Activated CD8-positive, alpha-beta memory T cell treated with anti-CD3 and anti-CD28 coated beads for 24 hours (primary cell): ENCODE measurements at regions not wholly inside any gene's neighbourhood (a gene's known extent, or its start where the extent isn't known, plus 50 kb on each side); places are given as distances from the start of the nearest gene placed in this dataset.
"Not testable (repeated sequence)": the region's sequence is repeated elsewhere in the genome, so short reads cannot be mapped to it uniquely, and the experiment has no call there.

Experiments
- DNase-seq: peaks from one replicate; pipeline ENCODE4 v3.0.0-alpha.2; 2020

- DNase-seq: no peak
Observed at GRCh38 chr13:73833325-73834070, 300.7 kb downstream of the KLF12 start.

DNA sequence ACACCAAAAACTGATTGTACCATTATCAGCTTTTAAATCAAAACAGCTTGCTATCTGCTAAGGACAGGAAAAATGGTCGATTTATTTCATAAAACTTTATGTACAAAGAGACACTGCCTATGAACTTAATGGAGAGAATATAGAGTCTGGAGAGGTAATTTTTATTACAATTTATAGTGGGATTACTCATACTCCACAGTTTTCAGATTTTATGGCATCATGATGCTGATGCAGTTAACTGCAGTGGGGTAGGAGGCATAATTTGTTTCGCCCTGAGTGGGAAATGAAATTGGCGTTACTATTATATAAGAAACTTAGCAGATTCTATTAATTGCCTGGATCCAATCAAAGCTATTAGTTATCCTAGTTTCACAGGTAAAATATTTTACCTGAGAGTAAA, 301.4 kb downstream of the KLF12 start:
- DNase-seq: no peak

DNA sequence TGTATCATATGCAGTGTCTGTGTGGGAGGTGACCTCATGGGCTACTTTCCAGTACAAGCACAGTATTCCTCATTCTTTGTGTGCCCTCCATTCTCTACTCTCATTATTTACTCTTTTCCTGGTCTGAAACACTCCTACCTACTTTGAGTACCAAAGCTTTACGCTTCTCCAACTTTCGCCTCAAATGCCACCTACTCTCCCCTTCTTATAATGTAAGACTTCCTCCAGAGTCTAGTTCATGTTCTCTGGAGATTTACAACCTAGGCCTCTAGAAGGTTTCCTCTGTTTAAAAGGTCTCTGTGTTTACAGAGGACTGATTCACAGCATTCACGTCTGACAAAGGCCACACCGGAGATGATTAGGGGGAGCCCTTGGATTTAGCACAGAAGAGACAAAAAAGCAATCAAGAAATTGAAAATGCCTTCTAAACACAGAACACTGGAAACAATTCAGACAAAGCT, 302.0 kb downstream of the KLF12 start:
- DNase-seq: no peak

GRCh38 chr13:73829416-73829815, 304.8 kb downstream of the KLF12 start:
- DNase-seq: no peak

DNA sequence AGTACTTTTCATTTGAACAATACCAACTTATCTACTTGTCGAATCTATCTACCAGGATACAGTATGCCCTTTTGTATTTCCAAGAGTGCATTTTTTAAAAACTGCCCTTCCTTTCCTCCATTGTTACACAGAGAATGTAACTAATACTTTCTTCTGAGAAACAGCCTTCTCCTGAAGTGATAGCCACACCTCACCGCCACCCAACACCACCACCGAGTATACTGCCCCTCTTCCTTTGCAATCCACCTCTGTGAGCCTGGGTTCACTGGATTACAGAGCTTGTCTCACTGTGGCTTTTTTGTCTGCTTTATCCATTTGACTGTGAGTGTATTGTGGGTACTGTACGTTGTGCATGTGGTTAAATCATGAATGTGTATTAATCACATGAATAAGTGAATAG, 305.4 kb downstream of the KLF12 start:
- DNase-seq: no peak

- DNase-seq: no peak
Observed at GRCh38 chr13:73827434-73827833, 306.8 kb downstream of the KLF12 start.

DNA sequence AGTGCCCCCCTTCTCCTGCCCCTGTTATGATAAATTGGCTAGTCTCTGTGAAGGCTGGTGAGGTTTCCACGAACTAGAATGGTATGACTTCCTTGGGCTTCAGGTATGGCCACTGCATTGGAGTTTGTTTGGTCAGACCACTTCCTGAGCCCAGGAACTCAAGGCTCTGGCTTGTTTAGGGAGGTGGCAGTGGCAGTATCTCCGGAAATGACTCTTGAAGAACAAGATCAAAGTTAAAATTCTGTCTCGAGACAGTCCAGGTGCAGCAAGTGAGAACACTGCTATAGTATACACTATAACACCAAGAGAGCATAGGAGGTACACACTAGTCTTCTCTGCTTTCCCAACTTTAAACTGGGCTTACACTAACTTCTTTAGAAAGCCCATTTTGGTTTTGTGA, 309.1 kb downstream of the KLF12 start:
- no peak for DNase-seq

DNA sequence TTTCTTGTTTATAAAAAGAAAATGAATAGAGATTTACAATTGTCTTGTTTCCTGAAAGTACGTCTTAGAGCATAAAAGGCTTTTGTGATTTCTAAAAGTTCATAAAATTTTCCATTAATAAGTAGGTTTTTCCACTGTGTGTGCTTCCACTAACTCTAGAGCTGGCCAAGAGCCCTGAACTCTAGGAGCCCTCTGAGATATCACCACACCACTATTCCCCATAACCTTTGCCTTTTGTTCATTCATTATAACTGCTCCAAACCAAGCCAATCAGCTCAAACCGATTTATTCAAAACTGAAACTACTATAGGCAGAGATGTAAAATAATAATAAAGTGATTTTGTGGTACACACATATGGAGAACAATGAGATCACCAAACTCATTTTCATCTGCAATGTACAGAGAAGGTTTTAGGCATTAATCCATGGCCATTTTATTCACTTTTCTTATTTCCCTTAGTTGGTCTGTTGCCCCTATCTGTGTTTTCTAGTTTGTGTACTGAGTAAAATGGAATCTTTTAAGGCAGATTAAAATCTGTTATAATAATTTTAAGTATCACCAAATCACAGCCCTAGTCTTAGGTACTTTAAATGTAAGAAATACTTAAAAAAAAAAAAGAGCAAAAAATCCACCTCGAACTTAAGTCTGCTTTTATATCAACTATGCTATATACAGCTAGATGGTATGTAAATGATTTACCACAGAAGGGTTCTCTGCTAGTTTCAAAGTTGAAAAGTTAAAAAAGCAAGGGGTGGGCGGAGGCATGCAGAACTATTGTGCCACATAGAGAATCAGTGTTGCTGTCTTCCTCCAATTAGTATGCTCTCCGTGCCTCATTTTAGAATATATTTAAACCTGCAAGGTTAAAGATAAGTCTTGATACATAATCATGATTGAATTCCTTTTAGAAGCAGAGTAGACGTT, 311.3 kb downstream of the KLF12 start:
- no peak for DNase-seq

- DNase-seq: no peak
Observed at GRCh38 chr13:73820688-73821087, 313.5 kb downstream of the KLF12 start.

DNA sequence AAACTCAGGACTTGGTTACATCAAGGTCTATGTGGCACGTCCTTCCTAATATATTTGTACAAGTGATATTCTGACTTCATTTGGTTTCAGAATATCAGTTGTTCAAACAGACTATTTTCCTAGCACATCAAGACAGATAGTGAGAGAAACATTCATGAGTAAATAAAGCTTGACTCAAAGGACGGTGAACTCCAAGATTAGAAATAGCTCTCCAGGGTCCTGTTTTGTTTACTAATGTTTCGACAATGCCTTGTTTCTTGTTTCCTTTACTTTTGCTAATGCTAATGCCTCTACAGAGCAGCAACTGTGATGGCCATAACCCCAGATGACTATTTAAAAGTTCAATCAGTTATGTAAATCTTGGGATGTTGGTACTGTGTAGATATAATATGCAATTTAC, 313.9 kb downstream of the KLF12 start:
- DNase-seq: no peak

GRCh38 chr13:73819711-73820110, 314.5 kb downstream of the KLF12 start:
- DNase-seq: no peak

- DNase-seq: no peak
Observed at GRCh38 chr13:73816702-73817101, 317.5 kb downstream of the KLF12 start.

- DNase-seq: no peak
Observed at GRCh38 chr13:73815796-73816195, 318.4 kb downstream of the KLF12 start.

DNA sequence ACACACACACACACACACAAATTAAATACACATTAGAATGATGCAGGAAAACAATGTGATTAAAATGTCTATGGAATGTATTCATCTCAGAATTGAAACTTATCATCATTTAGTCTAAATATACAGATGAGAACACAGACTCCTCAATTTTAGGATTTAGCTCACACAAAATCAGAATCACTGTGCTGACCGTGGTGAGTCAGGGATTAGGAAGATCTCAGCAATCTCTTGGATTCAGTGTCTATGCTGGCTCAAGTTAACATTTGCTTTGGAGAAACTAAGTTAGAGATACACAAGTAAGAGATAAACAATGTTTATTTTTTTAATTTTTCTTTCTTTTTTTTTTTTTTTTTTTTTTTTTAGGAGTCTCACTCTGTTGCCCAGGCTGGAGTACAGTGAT, 323.6 kb downstream of the KLF12 start:
- DNase-seq: no peak

- DNase-seq: no peak
Observed at GRCh38 chr13:73809561-73809960, 324.6 kb downstream of the KLF12 start.

DNA sequence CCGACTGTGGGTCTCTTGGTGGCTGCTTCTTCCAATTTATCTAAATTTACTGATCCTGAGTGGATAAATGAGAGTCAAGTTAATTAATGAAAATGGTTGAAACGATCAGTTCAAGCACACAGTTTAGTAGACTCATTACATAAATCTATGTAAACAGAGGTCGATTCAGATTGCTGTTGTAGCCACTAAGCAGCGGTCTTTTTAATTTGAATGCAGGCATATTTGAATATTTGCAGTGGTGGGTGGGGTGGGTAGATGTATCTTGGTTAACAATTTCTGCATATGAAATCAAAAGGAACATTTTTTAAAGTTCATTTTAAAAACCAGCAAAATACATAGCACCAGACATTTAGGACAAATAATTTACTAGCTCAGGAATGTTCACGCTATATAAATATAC, 325.9 kb downstream of the KLF12 start:
- no peak for DNase-seq

GRCh38 chr13:73805326-73805958, 328.8 kb downstream of the KLF12 start:
- DNase-seq: not testable (repeated sequence)

DNA sequence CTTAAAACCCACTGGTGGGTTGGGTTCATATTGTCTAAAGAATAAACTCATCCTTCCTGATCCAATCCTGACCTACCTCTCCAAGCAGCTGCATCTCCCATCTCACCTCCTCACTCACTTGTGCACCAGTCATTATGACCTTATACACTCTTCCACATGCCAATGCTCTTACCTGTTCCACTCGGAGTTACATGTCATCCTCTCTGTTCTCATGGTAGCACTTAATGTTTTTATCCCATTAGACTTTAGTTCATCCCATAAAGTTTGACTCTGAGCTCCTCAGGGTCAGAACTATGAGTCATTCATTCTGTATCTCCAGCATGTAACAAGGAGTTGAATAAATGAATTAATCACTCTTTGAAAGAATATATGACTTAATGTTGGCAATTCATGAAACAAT, 330.2 kb downstream of the KLF12 start:
- no peak for DNase-seq

- no peak for DNase-seq
Observed at GRCh38 chr13:73800011-73800410, 334.2 kb downstream of the KLF12 start.

- DNase-seq: no peak
Observed at GRCh38 chr13:73794755-73795154, 339.4 kb downstream of the KLF12 start.

DNA sequence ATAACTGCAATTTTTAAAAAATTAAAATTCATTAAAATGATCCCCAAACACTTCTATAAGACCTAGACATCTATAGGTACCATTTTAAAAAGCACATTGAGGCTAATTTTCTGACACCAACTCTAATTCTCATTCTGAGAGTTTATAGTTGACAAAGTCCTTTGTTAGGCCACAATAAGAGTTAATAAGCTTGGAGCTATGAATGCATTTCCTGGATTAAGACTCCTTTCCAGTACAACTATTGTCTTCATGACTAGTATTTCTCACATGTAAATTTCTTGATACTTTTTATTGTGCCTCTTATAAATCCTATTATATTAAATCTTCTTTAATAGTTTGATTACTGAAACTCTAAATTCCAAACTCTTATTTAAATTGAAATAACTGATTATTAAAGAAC, 340.8 kb downstream of the KLF12 start:
- DNase-seq: no peak

- DNase-seq: no peak
Observed at GRCh38 chr13:73792796-73793195, 341.4 kb downstream of the KLF12 start.
